ENCODE measurements at regions not wholly inside any gene's neighbourhood (a gene's known extent, or its start where the extent isn't known, plus 50 kb on each side); places are given as distances from the start of the nearest gene placed in this dataset.

DNA sequence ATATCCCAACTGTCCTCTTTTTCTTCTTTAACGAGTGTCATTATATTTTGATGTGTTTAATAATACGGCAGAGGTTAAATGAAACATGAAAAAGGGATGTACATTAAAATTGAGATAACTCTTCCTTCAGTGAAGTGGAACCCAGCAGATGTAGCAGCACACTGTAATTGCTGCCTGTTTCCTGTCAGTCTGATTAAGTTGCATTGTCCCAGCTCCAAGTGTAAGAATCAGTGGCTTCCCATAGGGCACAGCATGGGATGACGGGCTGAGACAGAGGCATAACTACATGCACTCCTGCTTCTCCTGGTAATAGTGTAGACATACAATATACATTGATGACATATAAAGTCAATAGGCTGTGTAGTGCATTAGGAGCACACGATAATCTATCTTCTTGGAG lies 175.8 kb upstream of the TCF4 start:
- TF ChIP-seq CTCF (IDR thresholded peaks at IDR 0.05) = no peak
- no peak for TF ChIP-seq POLR2A (IDR thresholded peaks at IDR 0.05)
